NCI-H345 (cell line): ENCODE measurements at regions not wholly inside any gene's neighbourhood (a gene's known extent, or its start where the extent isn't known, plus 50 kb on each side); places are given as distances from the start of the nearest gene placed in this dataset.

ENCODE experiments used
- DNase-seq: peaks from one replicate; lab custom pipeline; 2025; lab: John Stamatoyannopoulos, UW

GRCh38 chr4:157509341-157509740 is 288.8 kb downstream of the GRIA2 start:
- DNase-seq: no peak

DNA sequence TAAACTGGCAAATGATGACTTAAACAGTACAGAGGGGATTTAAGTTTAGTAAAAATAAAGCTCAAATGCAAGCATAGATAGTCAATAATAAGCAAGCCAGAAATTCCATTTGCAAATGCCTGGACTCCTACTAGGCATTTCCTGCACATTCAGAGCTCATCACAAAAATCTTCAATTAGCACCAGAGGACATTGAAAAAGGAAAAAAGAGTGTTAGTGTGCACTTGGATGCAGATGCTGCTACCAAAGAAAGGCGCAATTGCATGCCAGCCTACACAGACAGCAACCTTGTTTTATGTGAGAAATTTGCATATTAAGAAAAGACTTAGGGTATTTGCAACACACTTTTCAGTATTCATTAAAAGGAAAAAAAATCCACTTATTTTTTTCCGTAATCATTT is 282.1 kb downstream of the GRIA2 start:
- no peak for DNase-seq

DNA sequence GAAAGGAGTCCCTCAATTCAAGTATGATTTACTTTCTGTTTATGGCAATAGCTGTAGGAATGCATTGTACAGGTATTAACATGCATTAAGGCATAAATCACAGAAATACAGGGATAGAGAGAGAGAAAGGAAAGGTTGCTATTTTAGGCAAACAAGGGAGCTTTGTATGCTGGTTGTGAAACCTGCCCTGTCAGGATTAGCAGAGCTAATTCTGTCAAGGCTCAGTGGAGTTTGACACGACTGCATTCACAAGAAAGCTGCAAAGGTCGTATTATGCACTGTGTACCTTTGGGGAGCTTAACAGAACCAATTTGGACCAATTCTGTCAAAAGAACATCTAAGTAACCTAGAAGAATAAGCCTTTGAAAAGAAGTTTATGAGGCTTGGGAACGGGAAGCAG is 239.3 kb downstream of the GRIA2 start:
- no peak for DNase-seq

GRCh38 chr4:157447195-157447594 is 226.7 kb downstream of the GRIA2 start:
- no peak for DNase-seq

DNA sequence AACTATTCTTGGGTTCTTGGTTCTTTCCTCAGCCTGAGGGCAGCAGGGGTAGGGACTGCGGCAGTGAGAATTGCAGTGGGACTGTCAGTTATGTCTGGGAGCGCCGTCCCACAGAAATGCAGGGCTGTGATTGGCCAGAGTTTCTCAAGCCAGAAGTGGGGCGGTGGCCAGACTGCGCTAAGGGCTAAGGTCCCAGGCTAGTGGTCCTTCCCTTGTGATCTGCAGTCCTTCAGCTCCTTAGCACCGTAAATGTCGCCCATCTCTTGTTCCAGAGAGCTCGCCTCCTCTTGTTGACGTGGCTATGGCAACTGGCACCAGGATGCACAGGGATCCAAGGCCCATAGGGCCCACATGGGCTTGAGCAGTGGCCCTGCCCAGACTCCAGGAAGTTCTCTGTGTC is 223.5 kb downstream of the GRIA2 start:
- DNase-seq: no peak

DNA sequence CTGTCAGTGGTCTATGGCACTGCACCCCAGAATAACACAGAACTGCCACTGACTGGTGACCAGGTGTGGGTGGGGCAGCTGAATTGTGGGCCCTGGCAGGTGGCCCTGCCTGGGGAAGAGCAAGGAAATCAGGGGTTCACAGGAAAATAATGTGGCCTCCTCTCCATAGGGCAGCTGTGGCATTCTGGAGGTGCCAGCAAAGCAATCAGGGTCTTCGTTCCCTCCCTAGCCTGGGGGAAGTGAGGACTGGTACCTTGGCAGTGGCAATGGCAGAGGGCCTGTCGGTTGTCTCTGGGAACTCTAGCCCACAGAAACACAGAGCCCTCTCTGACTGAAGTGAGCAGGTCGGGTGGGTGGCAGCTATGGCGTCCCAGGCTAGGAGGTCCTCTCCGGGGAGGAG is 223.0 kb downstream of the GRIA2 start:
- DNase-seq: no peak

DNA sequence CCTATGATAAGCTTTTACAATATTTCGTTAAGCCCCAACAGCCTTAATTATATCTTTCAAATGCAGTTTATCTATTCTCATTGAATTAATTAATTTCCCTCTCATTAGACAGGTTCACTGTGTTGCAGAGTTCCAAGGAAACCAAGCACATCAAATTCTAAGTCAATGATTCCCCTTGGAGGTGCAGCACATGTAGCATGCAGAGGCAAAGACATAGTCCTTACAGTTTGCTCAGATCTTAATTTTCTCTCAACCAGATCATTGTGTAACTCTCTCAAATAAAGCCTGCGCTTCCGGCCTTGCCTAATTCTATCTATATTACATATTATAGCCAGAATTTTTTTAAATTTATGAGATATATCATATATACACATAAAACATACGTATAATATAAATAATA is 205.4 kb downstream of the GRIA2 start:
- no peak for DNase-seq

- DNase-seq: no peak
Observed at GRCh38 chr4:157423526-157424020, 203.0 kb downstream of the GRIA2 start.

DNA sequence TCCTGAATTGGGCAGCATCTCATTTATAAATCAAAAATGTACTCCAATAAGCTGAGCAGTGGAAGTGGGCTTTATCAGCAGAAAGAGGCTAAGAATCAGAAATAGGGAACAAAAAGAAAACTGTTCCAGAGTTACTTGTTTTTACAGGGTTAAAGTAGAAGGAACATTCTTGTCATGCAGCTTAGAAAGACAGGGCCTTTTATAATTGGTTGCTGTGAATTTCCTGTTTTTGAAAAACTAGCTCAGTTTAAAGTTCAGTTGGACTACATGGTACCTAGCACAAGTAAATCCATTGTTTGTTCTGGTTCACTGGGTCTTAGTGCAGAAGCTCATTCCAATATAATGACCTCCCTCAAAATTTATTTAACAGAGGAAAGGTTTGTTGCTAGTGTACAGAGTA is 200.8 kb downstream of the GRIA2 start:
- no peak for DNase-seq
